Heart right ventricle (tissue), 16 donors: ENCODE measurements at regions not wholly inside any gene's neighbourhood (a gene's known extent, or its start where the extent isn't known, plus 50 kb on each side); places are given as distances from the start of the nearest gene placed in this dataset.
"Not testable (repeated sequence)": the region's sequence is repeated elsewhere in the genome, so short reads cannot be mapped to it uniquely, and the experiment has no call there.

Experiments
- ATAC-seq, 8 donors: fragments of 200-7000 bp; cut with Tn5 transposase; one replicate each; pipeline ENCODE4 v1.9.1; 2020; ENCODE audit warnings: mild to moderate bottlenecking in 8 of 8, moderate library complexity in 8 of 8, moderate number of reproducible peaks in 1 of 8
- DNase-seq, 2 donors: peaks; one replicate each; pipeline ENCODE4 v3.0.0-alpha.2; 2020
- H3K27ac ChIP-seq, 10 donors: fragments of 200-600 bp; sonication (generic) in 2 of 10; one replicate each; pipeline versions ENCODE4 v1.5.0 to v1.8.0; 2020 to 2022; ENCODE audit warnings: mild to moderate bottlenecking in 3 of 10
- H3K27me3 ChIP-seq, 7 donors: fragments of 200-600 bp; one replicate each; pipeline ENCODE4 v1.8.0; 2021 to 2022; ENCODE audit warnings: mild to moderate bottlenecking in 2 of 7
- H3K36me3 ChIP-seq, 9 donors: fragments of 200-600 bp; sonication (generic) in 1 of 9; one replicate each; pipeline versions ENCODE4 v1.5.0 to v1.8.0; 2020 to 2022; ENCODE audit warnings: mild to moderate bottlenecking in 2 of 9
- H3K4me1 ChIP-seq, 9 donors: fragments of 200-600 bp; sonication (generic) in 1 of 9; one replicate each; pipeline versions ENCODE4 v1.5.0 to v1.8.0; 2020 to 2022; ENCODE audit warnings: mild to moderate bottlenecking in 4 of 9
- H3K4me3 ChIP-seq, 10 donors: fragments of 200-600 bp; sonication (generic) in 2 of 10; one replicate each; pipeline versions ENCODE4 v1.5.0 to v1.8.0; 2020 to 2022; ENCODE audit warnings: mild to moderate bottlenecking in 7 of 10, moderate library complexity in 2 of 10
- H3K9me3 ChIP-seq, 11 donors: fragments of 200-600 bp in 10 of 11; sonication (generic) in 2 of 11; one replicate each; pipeline versions ENCODE4 v1.5.0 to v1.8.0; 2013 to 2022; ENCODE audit warnings: mild to moderate bottlenecking in 2 of 11, control low read depth in 1 of 11, moderate library complexity in 1 of 11
- WGBS, 2 donors: extraction: QIAGEN DNeasy Blood & Tissue Kit; methylation state at CpG; one replicate each; pipeline ENCODE4 v1.1.7; 2013; ENCODE audit warnings: inconsistent platforms in 1 of 2; 5-methylcytosine and 5-hydroxymethylcytosine counted together
- intact Hi-C, 10 donors: fragments of 100-400 bp; cut with DNase I; formaldehyde crosslinking; loops; one replicate each; pipeline versions ENCODE4 v1.11.1 to v1.14.2; 2022
- TF ChIP-seq, protein P1 (sequence below), 9 donors: fragments of 200-600 bp; sonication (generic) in 2 of 9; IDR thresholded peaks; one replicate each; pipeline versions ENCODE4 v1.5.0 to v1.8.0; 2021 to 2022; ENCODE audit warnings: antibody characterized with exemption in 9 of 9, mild to moderate bottlenecking in 5 of 9, moderate library complexity in 1 of 9
- donor health status: Arrhythmogenic right ventricular cardiomyopathy.
- donor health status: ischemic (EF 13 %, LVEDD 7.1; RV severe dilation, severe dysfunction).
- donor health status: healthy with polysubstance abuse.
- donor health status: DM: no; HTN: yes; CAD: no.
- donor health status: DM: no; HTN: no; CAD: no.
- donor health status: ischemic (EF 25% LVEDD 6.9; RV normal size, moderate dysfunction).
- donor health status: ischemic (EF 25% LVEDD 5.7; RV mildly dilated, moderate dysfunction).
- donor health status: healthy.
- donor health status: DM: yes; HTN: yes; CAD: no.
- donor health status: Ischemic cardiomyopathy.
- donor health status: ischemic (EF 35%, LVEDD 5.7; RV mildly dilated, moderate dysfunction).
- donor health status: nonischemic (EF 11% LVEDD 7.7; RV severe dilation, severe dysfunction).
- donor health status: DM: yes; HTN: yes; CAD: no.
- donor health status: PGD.
- donor health status: ischemic (EF 29% LVEDD 5.4; RV normal size, mild dysfunction).
- donor health status: nonischemic (EF 23%, LVEDD 6.1; RV moderate dilation, normal function).

DNA sequence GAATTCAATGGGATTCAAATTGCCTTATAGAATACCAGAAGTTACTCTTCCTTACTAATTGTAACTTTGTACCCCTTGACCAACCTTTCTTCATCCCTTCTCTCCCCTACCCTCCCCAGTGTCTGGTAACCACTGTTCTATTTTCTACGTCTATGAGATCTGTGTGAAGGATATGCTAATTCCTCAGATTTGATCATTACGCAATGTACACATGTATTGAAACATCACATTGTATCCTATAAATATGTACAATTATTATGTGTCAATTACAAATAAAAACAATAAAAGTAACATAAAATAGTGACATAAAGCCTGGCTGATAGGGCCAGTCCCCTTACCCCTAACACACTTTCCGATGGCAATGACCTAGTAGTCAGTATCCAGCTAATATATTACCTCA, 95.1 kb upstream of the GRIA3 start:
- H3K4me3 ChIP-seq: no peak overlapping the region
- intact Hi-C loops: no loop called here
- 84 to 96% methylated on average over 3 of the region's 3 CpGs for WGBS, 2 donors

DNA sequence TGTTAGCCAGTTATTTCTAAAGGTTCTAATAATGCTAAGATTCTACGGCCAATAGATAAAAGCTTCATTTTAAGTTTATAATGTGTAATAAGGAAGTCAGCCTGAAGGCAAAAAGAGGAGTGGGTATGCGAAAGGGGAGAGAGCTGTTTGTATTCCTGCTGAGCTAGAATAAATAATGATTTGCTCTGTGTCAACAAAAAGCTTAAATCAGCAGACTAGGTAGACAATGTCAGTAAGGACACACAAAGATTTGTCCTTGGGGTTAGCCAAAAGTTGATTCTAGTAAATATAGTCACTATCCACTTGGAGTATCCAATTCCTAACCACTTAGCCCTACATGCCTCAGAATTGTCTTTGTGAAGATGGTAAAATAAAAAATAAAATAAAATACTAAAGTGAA, 90.3 kb upstream of the GRIA3 start:
- Histone ChIP-seq H3K9me3 (no peaks in the 10 kb centered on the region), H3K4me3 (no peak overlapping the region), H3K27me3 (no peaks in the 10 kb centered on the region), H3K27ac (no peak overlapping the region), H3K4me1 (no peaks in the 10 kb centered on the region), H3K36me3 (no peaks in the 10 kb centered on the region)
- intact Hi-C loops: no loop called here
- DNase-seq (no peak), ATAC-seq (no peak)
- TF ChIP-seq, protein P1, sequence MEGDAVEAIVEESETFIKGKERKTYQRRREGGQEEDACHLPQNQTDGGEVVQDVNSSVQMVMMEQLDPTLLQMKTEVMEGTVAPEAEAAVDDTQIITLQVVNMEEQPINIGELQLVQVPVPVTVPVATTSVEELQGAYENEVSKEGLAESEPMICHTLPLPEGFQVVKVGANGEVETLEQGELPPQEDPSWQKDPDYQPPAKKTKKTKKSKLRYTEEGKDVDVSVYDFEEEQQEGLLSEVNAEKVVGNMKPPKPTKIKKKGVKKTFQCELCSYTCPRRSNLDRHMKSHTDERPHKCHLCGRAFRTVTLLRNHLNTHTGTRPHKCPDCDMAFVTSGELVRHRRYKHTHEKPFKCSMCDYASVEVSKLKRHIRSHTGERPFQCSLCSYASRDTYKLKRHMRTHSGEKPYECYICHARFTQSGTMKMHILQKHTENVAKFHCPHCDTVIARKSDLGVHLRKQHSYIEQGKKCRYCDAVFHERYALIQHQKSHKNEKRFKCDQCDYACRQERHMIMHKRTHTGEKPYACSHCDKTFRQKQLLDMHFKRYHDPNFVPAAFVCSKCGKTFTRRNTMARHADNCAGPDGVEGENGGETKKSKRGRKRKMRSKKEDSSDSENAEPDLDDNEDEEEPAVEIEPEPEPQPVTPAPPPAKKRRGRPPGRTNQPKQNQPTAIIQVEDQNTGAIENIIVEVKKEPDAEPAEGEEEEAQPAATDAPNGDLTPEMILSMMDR (IDR thresholded peaks at IDR 0.05): no peak
- WGBS, 2 donors: 73 to 74% methylated on average over 2 of the region's 2 CpGs

More for the DNA sequence above, 95.1 kb upstream of the GRIA3 start:
- DNase-seq (no peak), ATAC-seq (no peak)
- no peak overlapping the region for H3K27ac ChIP-seq
- H3K9me3 ChIP-seq: peaks cover 0 to 4% (median 0%) of the 10 kb centered on the region in 11 donors
- no peaks in the 10 kb centered on the region for H3K36me3 ChIP-seq
- H3K27me3 ChIP-seq: no peaks in the 10 kb centered on the region
- TF ChIP-seq, protein P1 (IDR thresholded peaks at IDR 0.05): no peak
- H3K4me1 ChIP-seq: no peaks in the 10 kb centered on the region

DNA sequence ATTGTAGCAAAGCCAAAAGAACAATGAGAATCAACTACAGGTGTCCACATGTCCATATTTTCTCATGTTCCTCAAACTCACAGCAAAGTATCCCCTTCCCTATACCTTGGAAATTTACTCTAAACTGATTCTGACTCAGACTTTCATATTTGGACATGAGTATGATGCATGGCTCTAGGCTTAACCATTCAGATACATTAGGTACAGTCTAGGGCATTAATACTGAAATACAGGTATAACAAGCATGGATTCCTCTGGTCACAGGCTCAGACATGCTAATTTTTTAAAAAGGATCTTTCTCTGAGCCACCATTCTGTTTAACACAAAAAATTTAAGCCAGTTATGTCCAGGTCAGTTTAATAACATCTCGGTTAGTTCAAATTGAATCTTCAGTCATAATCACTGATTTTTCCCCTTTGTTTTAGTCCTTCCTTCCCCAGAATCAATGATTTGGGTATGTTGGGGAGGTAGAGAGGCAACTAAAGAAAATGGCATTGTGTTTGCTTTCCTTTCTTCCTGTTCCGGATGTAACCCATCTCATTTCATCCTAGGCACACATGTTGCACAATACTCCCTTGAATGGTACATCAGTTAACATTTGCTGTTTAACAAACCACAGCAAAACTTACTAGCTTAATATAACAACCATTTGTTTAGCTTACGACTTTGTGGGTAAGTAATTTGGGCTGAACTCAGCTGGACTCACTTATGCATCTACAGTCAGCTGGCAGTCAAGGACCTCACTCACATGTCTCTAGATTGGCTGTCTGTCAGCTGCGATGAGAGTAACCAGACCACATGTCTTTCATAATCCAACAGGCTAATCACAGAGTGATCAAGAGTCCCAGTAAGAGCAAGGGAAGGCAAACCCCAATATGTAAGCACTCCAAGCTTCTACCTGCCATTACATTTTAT, 75.3 kb upstream of the GRIA3 start:
- TF ChIP-seq, protein P1 (IDR thresholded peaks at IDR 0.05): no peak
- H3K4me3 ChIP-seq: no peak overlapping the region
- 58 to 76% methylated on average over 4 of the region's 4 CpGs for WGBS, 2 donors
- DNase-seq (no peak), ATAC-seq (peak in 3 of 8 donors; percentile 46 to 75 (median 51))
- H3K36me3 ChIP-seq: no peaks in the 10 kb centered on the region
- no peaks in the 10 kb centered on the region for H3K4me1 ChIP-seq
- H3K27ac ChIP-seq: no peak overlapping the region
- H3K9me3 ChIP-seq: no peaks in the 10 kb centered on the region
- intact Hi-C loops: no loop called here
- H3K27me3 ChIP-seq: no peaks in the 10 kb centered on the region

DNA sequence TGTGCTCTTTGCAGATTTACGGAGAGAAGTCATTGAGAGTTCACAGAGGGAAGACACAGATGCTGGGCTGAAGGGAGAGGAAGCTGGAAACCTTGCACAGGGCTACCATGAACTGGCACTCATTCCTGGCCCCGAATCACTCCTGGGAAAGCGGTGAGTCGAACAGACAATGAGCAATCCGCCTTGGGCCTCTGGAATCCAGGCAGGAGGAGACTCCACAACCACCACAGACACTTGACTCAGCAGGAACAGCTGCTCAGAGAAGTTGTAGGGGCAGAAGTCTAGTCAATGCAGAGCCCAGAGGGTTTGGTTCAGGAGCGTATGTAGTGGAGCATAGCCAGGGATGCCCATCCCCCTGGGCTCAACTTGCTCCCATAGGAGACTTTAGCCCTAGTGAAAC, 62.8 kb upstream of the GRIA3 start:
- no peak overlapping the region for H3K27ac ChIP-seq
- no peaks in the 10 kb centered on the region for H3K4me1 ChIP-seq
- H3K9me3 ChIP-seq: peaks cover 0 to 4% (median 0%) of the 10 kb centered on the region in 11 donors
- TF ChIP-seq, protein P1 (IDR thresholded peaks at IDR 0.05): no peak
- 72 to 85% methylated on average over 6 of the region's 6 CpGs for WGBS, 2 donors
- DNase-seq: no peak
- ATAC-seq: no peak
- intact Hi-C loops: no loop called here
- H3K4me3 ChIP-seq: no peak overlapping the region
- no peaks in the 10 kb centered on the region for H3K27me3 ChIP-seq
- H3K36me3 ChIP-seq: no peaks in the 10 kb centered on the region

DNA sequence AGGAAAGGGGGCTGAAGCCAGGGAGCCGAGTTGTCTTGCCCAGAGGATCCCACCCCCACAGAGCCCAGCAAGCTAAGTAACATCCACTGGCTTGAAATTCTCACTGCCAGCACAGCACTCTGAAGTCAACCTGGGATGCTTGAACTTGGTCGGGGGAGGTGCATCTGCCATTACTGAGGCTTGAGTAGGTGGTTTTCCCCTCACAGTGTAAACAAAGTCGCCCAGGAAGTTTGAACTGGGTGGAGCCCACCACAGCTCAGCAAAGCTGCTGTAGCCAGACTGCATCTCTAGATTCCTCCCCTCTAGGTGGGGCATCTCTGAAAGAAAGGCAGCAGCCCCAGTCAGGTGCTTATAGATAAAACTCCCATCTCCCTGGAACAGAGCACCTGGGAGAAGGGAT, 54.3 kb upstream of the GRIA3 start:
- 71 to 75% methylated on average over 3 of the region's 3 CpGs for WGBS, 2 donors
- H3K4me1 ChIP-seq, H3K4me3 ChIP-seq, ATAC-seq, H3K9me3 ChIP-seq, H3K27ac ChIP-seq, H3K36me3 ChIP-seq, intact Hi-C loops, DNase-seq, H3K27me3 ChIP-seq: not testable (repeated sequence)
